Stomach (tissue), 4 donors: ENCODE measurements at regions not wholly inside any gene's neighbourhood (a gene's known extent, or its start where the extent isn't known, plus 50 kb on each side); places are given as distances from the start of the nearest gene placed in this dataset.

ENCODE experiments used
- POLR2A ChIP-seq, 4 donors: fragments of 450-650 bp; IDR thresholded peaks; one replicate each; pipeline ENCODE4 v1.6.1; 2016; ENCODE audit warnings: antibody characterized with exemption in 4 of 4, control low read depth in 2 of 4, mild to moderate bottlenecking in 1 of 4, moderate library complexity in 1 of 4
- TF ChIP-seq, protein P1 (sequence below), 7 experiments: fragments of 450-650 bp in 4 of 7; fragments of 200-600 bp in 3 of 7; sonication (generic) in 3 of 7; IDR thresholded peaks; one replicate each; pipeline ENCODE4 v1.5.1; 2016 to 2019; ENCODE audit warnings: antibody characterized with exemption in 7 of 7, control low read depth in 2 of 7, mild to moderate bottlenecking in 1 of 7

DNA sequence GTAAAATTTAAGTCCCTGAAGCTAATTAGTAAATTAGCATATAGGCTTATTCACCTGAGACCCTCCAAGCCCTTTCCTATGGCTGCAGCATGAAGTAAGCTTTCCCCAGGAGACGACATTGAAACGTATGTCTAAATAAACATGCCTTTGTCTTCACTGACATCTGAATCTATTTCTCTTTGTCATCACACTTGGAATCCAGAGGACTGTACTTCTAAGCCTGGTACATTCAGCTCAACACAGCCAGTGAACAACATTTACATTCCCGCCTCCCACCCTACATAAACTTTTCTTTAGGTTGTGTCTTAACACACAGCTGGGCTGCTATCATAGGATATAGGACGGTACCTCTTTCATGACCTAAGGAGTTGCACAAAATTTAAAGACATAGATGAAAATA lies 414.4 kb downstream of the SFMBT2 start:
- TF ChIP-seq, protein P1, sequence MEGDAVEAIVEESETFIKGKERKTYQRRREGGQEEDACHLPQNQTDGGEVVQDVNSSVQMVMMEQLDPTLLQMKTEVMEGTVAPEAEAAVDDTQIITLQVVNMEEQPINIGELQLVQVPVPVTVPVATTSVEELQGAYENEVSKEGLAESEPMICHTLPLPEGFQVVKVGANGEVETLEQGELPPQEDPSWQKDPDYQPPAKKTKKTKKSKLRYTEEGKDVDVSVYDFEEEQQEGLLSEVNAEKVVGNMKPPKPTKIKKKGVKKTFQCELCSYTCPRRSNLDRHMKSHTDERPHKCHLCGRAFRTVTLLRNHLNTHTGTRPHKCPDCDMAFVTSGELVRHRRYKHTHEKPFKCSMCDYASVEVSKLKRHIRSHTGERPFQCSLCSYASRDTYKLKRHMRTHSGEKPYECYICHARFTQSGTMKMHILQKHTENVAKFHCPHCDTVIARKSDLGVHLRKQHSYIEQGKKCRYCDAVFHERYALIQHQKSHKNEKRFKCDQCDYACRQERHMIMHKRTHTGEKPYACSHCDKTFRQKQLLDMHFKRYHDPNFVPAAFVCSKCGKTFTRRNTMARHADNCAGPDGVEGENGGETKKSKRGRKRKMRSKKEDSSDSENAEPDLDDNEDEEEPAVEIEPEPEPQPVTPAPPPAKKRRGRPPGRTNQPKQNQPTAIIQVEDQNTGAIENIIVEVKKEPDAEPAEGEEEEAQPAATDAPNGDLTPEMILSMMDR (IDR thresholded peaks at IDR 0.05): no peak
- no peak for TF ChIP-seq POLR2A (IDR thresholded peaks at IDR 0.05)
